Right atrium auricular region (tissue), 2 donors: ENCODE measurements at regions not wholly inside any gene's neighbourhood (a gene's known extent, or its start where the extent isn't known, plus 50 kb on each side); places are given as distances from the start of the nearest gene placed in this dataset.

Experiments used
- DNase-seq: peaks from one replicate; pipeline ENCODE4 v3.0.0-alpha.2; 2019; ENCODE audit warnings: low spot score
- H3K27ac ChIP-seq, 2 donors: fragments of 200-600 bp; sonication (generic); 1 replicate in 1 of 2; 2 replicates in 1 of 2; pipeline ENCODE4 v1.5.1; 2016 to 2019
- H3K27me3 ChIP-seq, 2 donors: fragments of 200-600 bp; sonication (generic); one replicate each; pipeline versions ENCODE4 v1.5.1 to v1.6.0; 2017 to 2019
- H3K36me3 ChIP-seq: fragments of 200-600 bp; sonication (generic); one replicate; pipeline ENCODE4 v1.5.1; 2016
- H3K4me1 ChIP-seq, 2 donors: fragments of 200-600 bp; sonication (generic); one replicate each; pipeline versions ENCODE4 v1.5.1 to v1.6.0; 2017 to 2019
- H3K4me3 ChIP-seq, 2 donors: fragments of 200-600 bp; sonication (generic); 1 replicate in 1 of 2; 2 replicates in 1 of 2; pipeline ENCODE4 v1.5.1; 2017 to 2019; ENCODE audit warnings: mild to moderate bottlenecking in 1 of 2, moderate library complexity in 1 of 2
- H3K9me3 ChIP-seq, 2 donors: fragments of 200-600 bp; sonication (generic); one replicate each; pipeline ENCODE4 v1.5.1; 2019
- CTCF ChIP-seq, 2 donors: fragments of 200-600 bp; sonication (generic); IDR thresholded peaks; one replicate each; pipeline ENCODE4 v1.5.1; 2019; ENCODE audit warnings: antibody characterized with exemption in 2 of 2

DNA sequence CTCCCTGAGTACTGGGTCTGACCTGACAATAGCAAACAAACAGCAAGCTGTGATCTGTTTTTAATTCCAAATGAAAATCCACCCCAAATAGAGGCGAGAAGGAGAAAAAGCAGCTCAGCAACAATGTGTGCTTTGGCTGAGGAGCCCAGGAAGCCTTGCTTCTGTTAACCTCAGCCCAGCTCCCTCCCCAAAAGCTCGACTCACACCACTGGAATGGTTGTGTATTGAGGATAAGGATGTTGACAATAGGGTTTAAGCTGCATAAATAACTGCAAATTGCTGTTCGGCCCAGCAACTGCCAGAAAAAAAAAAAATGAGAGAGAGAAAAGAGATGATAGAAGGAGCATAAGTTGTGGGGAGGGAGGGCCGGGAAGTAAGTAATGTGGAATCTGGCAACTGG is 104.0 kb upstream of the TBC1D5 start:
- Histone ChIP-seq H3K36me3 (no peaks in the 10 kb centered on the region), H3K4me1 (no peaks in the 10 kb centered on the region), H3K27ac (no peak overlapping the region), H3K9me3 (no peaks in the 10 kb centered on the region), H3K27me3 (no peaks in the 10 kb centered on the region), H3K4me3 (no peak overlapping the region)
- TF ChIP-seq CTCF (IDR thresholded peaks at IDR 0.05), result no peak
- no peak for DNase-seq

GRCh38 chr3:17845026-17845812 is 102.8 kb upstream of the TBC1D5 start:
- TF ChIP-seq CTCF (IDR thresholded peaks at IDR 0.05), result no peak
- no peak for DNase-seq
- no peak overlapping the region for H3K27ac ChIP-seq

GRCh38 chr3:17844236-17844635 is 101.8 kb upstream of the TBC1D5 start:
- Histone ChIP-seq H3K9me3 (no peaks in the 10 kb centered on the region), H3K27ac (no peak overlapping the region), H3K4me1 (peaks cover 0 to 3% of the 10 kb centered on the region in 2 donors), H3K36me3 (no peaks in the 10 kb centered on the region), H3K27me3 (no peaks in the 10 kb centered on the region), H3K4me3 (no peak overlapping the region)
- no peak for DNase-seq
- TF ChIP-seq CTCF (IDR thresholded peaks at IDR 0.05), result no peak

More at GRCh38 chr3:17845026-17845812, 102.8 kb upstream of the TBC1D5 start:
- peaks cover 0 to 3% of the 10 kb centered on the region in 2 donors for H3K4me1 ChIP-seq
- no peak overlapping the region for H3K4me3 ChIP-seq
- H3K36me3 ChIP-seq, result no peaks in the 10 kb centered on the region
- H3K9me3 ChIP-seq, result no peaks in the 10 kb centered on the region
- no peaks in the 10 kb centered on the region for H3K27me3 ChIP-seq

DNA sequence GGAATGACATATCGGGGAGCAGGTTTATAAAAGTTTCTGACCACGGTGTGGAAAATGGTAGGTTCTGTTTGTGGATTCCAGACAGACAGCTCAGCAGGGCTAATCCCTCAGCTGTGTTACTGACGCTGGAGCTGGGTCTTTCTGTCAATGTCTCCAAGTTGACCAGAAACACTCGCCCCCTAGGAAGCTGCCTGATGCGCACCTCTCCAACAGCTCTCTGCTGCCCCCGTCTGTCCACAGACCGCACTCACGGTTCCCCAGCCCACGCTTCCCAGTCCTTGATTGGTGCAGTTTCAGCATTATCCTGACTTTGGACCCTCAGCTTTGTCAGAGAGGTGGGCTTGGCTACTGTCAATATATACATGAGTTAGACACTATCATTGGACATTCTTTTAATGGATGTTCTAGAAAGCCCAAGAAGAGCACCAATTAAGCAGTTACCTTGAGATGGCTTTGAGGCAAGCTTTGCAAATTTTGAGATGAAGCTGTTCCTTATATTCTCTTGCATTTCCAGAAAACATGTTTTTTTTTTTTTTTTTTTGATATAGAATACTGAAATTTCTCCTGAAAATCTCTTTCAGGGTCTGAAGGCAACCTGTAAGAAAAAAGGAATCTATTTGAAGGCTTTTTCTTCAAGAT is 98.9 kb upstream of the TBC1D5 start:
- H3K4me1 ChIP-seq, result peaks cover 0 to 3% of the 10 kb centered on the region in 2 donors
- no peaks in the 10 kb centered on the region for H3K9me3 ChIP-seq
- no peaks in the 10 kb centered on the region for H3K27me3 ChIP-seq
- peak; percentile 74 for DNase-seq
- no peaks in the 10 kb centered on the region for H3K36me3 ChIP-seq
- H3K4me3 ChIP-seq, result no peak overlapping the region
- TF ChIP-seq CTCF (IDR thresholded peaks at IDR 0.05), result peak; percentile 78 to 95
- H3K27ac ChIP-seq, result no peak overlapping the region

- Histone ChIP-seq H3K36me3 (no peaks in the 10 kb centered on the region), H3K27ac (no peak overlapping the region), H3K27me3 (no peaks in the 10 kb centered on the region), H3K9me3 (no peaks in the 10 kb centered on the region), H3K4me3 (no peak overlapping the region), H3K4me1 (peaks cover 0 to 3% of the 10 kb centered on the region in 2 donors)
- no peak for DNase-seq
- TF ChIP-seq CTCF (IDR thresholded peaks at IDR 0.05), result no peak
Measured at GRCh38 chr3:17840651-17841050, 98.2 kb upstream of the TBC1D5 start.
